Midbrain (tissue), 1 donor: ENCODE measurements at regions not wholly inside any gene's neighbourhood (a gene's known extent, or its start where the extent isn't known, plus 50 kb on each side); places are given as distances from the start of the nearest gene placed in this dataset.

Experiments used
- DNase-seq: peaks from one replicate; lab custom pipeline; 2025; lab: John Stamatoyannopoulos, UW

GRCh38 chr15:58329781-58330671 lies 101.8 kb upstream of the LIPC start:
- DNase-seq: no peak

GRCh38 chr15:58330741-58331559 lies 100.8 kb upstream of the LIPC start:
- no peak for DNase-seq

DNA sequence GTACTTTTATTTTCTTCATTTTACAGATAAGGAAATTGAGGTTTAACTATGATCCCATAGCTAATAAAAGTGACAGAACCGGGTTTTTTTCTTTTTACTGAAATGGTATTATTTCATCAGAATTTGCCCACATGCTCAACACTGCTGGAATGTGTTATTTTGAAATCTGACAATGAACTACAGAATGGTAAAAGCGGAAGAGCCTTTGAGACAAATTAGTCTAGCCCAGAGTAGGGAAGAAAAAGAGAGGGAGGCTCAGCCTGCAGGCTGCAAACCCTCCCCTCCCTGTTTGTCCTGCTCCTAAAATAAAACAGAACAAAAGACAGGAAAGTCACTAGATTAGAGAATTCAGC lies 100.3 kb upstream of the LIPC start:
- DNase-seq: no peak

GRCh38 chr15:58331913-58332675 lies 99.7 kb upstream of the LIPC start:
- DNase-seq: peak; percentile 80

DNA sequence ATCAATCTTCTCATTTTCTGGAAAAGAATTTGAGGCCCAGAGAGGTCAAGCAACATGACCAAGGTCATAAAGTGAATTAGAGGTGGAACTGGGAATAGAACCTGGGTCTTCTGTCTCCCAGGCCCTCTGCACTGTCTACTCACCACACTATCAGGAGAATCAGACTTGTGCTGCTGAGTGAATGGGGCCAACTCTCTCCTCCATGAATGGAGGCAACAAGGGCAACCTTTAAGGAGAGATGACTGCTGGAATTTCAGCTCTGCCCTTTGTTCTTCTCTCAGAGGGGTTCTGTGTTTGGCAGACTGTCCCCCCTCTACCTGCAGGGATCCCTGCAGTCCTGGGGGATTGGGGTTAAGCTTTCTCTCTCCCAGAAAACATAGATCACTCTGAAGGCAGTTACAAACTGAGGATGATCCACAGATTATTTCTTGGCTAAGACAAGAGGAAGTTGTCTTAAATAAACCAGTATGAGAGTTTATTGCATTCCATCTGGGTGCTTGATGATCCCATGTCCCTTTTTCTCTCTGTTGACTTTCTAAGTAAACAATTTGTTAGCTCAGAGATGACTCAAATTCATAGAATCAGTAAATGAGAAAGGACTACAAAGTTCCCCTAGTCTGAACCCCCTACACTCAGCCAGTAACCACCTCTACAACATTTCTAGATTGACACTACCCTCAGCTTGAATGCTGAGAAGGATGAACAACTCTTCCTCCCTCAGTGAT lies 99.0 kb upstream of the LIPC start:
- DNase-seq: no peak

- DNase-seq: no peak
Measured at GRCh38 chr15:58334803-58335202, 97.0 kb upstream of the LIPC start.

GRCh38 chr15:58336161-58336560 lies 95.6 kb upstream of the LIPC start:
- no peak for DNase-seq

DNA sequence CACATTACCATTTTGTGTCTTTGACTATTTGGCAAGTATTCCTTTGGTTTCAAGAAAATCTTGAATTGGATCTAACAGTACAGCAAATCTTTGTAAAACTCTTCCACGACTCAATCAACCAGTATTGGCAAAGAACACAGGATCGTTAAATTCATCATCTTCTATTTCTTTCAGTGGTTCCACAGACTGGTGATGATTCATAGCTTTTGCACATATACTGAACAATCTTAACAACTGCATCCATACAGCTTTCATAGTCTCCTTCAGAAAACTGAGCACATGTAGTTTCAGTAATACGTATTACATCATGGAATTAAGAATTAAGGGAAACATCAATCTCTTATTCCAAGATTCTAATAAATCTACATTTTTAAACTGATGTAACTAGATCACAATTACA lies 91.6 kb upstream of the LIPC start:
- no peak for DNase-seq

GRCh38 chr15:58342508-58342907 lies 89.3 kb upstream of the LIPC start:
- no peak for DNase-seq

- DNase-seq: no peak
Measured at GRCh38 chr15:58344213-58345070, 87.3 kb upstream of the LIPC start.

GRCh38 chr15:58346361-58346760 lies 85.4 kb upstream of the LIPC start:
- no peak for DNase-seq

GRCh38 chr15:58348095-58348812 lies 83.5 kb upstream of the LIPC start:
- no peak for DNase-seq

- DNase-seq: no peak
Measured at GRCh38 chr15:58352026-58352929, 79.5 kb upstream of the LIPC start.

GRCh38 chr15:58355382-58355971 lies 76.3 kb upstream of the LIPC start:
- DNase-seq: no peak

DNA sequence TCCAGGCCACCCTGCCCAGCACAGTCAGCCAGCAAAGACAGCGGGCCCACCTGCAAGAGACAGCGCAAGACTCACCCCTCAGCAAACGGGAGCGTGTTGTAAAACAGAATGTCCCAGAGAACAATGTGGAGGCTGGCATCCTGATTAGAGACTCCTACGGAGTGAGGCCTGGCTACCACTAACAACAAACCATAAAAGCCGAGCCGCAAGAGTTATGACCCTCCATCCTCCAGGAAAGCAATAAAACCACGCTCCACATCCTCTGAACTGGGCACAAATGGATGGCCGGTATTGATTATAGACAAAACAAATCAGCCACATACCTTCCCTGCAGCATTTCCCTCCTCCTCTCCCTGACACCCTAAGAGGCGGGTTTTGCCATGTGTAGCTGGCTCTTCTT lies 75.8 kb upstream of the LIPC start:
- DNase-seq: no peak

GRCh38 chr15:58357529-58358476 lies 74.0 kb upstream of the LIPC start:
- no peak for DNase-seq

DNA sequence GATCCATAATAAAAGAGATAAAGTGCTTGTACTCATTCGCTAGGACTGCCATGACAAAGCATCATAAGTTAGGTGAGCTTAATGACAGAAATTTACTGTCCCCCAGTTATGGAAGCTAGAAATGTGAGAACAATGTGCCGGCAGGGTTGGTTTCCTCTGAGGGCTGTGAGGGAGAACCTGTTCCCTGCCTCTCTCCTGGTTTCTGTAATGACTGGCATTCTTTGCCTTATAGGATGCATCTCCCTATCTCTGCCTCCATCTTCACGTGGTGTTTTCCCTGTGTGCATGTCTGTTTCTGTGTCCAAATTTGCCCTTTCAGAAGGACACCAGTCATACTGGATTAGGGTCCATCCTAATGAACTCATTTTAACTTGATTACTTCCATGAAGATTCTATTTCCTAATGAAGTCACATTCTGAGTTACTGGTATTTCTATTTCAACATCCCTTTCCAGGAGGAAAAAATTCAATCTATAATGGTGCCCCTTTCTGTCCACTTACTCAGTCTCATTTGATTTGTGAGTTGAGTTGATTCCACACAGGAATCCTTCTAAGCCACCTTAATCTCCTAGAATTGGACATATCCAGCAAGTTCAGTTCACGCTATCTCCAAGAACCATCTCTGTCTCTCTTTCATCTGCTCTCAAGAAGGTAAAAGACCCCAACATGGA lies 71.2 kb upstream of the LIPC start:
- DNase-seq: no peak
